Retinal pigment epithelial cell (primary cell): ENCODE measurements at regions not wholly inside any gene's neighbourhood (a gene's known extent, or its start where the extent isn't known, plus 50 kb on each side); places are given as distances from the start of the nearest gene placed in this dataset.
"Not testable (repeated sequence)": the region's sequence is repeated elsewhere in the genome, so short reads cannot be mapped to it uniquely, and the experiment has no call there.

Source experiments
- DNase-seq: peaks from one replicate; pipeline ENCODE4 v3.0.0-alpha.2; 2010; ENCODE audit warnings: low read depth
- H3K4me3 ChIP-seq: 2 replicates; pipeline ENCODE4 v1.5.1; 2011; ENCODE audit warnings: mild to moderate bottlenecking, low read length, control low read depth, moderate library complexity
- TF ChIP-seq, protein P1 (sequence below): conservative IDR thresholded peaks from 2 replicates; pipeline ENCODE4 v1.5.1; 2011; ENCODE audit warnings: low read depth, low read length, control low read depth, inconsistent platforms

- no peak overlapping the region for H3K4me3 ChIP-seq
- TF ChIP-seq, protein P1, sequence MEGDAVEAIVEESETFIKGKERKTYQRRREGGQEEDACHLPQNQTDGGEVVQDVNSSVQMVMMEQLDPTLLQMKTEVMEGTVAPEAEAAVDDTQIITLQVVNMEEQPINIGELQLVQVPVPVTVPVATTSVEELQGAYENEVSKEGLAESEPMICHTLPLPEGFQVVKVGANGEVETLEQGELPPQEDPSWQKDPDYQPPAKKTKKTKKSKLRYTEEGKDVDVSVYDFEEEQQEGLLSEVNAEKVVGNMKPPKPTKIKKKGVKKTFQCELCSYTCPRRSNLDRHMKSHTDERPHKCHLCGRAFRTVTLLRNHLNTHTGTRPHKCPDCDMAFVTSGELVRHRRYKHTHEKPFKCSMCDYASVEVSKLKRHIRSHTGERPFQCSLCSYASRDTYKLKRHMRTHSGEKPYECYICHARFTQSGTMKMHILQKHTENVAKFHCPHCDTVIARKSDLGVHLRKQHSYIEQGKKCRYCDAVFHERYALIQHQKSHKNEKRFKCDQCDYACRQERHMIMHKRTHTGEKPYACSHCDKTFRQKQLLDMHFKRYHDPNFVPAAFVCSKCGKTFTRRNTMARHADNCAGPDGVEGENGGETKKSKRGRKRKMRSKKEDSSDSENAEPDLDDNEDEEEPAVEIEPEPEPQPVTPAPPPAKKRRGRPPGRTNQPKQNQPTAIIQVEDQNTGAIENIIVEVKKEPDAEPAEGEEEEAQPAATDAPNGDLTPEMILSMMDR, result no peak
- no peak for DNase-seq
Measured at GRCh38 chr3:189419038-189419437, 212.2 kb upstream of the TP63 start.

DNA sequence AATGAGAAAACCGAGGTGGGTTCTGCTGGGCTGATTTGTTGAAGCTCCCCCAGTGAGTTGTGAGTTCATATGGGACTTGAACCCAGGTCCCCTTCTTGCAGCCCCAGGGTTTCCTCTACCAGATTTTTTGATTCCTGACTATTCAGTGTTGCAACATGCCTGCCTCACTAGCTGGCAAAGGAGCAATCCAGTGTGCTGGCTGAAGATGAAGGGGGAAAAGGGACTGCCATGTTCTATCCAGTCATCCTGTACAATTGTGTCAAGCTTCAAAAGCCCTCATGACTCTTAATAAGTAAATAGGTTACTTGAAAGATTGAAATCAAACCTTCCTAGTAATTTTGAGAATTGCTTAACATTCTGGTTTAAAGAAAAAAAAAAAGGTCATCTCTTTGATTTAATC, 211.5 kb upstream of the TP63 start:
- no peak overlapping the region for H3K4me3 ChIP-seq
- TF ChIP-seq, protein P1, result no peak
- DNase-seq, result no peak

DNA sequence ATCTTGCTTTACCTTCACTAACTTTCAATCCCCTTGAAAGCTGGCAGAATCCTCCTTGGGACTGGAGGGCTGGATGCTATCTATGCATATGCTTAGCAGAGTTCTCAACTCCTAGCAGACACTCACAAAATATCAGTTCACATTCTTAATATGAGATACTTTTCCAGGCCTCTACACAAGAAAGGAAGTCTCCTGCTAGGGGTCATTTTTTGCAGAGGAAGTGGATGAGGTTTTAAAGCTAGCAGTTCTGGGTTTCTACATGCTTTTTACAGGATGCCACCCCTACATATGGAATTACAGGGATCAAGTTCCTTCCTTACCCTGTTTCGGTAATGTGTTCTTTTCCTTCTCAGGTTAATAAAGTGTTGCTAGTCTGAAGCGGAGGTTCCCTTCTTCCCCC, 206.3 kb upstream of the TP63 start:
- DNase-seq, result no peak
- TF ChIP-seq, protein P1, result no peak
- H3K4me3 ChIP-seq, result no peak overlapping the region

DNA sequence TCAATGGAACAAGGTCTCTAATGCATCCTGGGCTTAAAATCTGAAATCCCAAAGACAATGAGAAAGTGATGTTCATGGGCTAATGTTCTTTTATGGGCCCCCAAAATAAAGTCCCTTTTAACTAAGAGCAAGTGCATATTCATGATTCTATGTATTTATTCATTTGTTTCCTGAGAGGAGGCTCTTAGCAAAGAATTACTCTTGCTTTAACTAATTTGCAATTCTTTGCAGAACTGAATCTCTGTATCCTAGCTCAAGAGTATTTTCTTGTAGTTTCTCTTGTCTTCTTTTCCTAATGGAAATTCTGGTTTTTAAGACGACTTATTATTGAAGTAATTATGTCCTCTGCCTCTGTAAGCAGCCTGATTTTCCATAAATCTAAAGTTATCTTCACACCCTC, 202.2 kb upstream of the TP63 start:
- no peak for DNase-seq
- H3K4me3 ChIP-seq, result no peak overlapping the region
- TF ChIP-seq, protein P1, result no peak

GRCh38 chr3:189430166-189430565, 201.0 kb upstream of the TP63 start:
- TF ChIP-seq, protein P1, result no peak
- H3K4me3 ChIP-seq, result no peak overlapping the region
- no peak for DNase-seq

- not testable (repeated sequence) for DNase-seq, H3K4me3 ChIP-seq
Measured at GRCh38 chr3:189442257-189442656, 188.9 kb upstream of the TP63 start.

DNA sequence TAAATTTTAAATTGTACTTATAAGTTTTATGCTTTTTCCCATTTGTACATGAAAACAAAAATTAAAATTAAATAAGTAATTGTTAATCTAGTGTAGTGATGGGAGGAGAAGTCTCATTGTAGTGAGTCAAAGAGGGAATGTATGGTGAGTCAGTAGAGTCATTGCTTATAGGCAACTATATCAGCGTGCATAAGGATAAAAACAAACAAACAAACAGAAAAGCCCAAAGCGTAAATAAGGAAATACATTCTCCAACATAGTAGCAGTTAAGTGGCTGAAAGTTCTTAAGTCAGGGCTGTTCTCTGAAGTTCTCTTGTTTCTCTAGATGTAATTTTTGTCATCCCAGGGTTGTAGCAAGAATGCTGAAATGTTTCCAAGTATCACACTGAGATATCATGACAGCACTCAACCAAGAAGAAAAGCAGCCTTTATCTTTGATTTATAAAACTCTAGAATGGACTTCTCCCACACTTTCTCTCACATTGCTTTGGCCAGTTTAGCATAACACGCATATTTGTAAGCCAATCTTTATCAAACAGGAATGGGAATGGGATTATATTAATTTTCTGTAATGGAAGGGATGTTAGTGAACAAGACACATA, 184.1 kb upstream of the TP63 start:
- no peak for DNase-seq
- H3K4me3 ChIP-seq, result no peak overlapping the region
- TF ChIP-seq, protein P1, result no peak

- TF ChIP-seq, protein P1, result no peak
- DNase-seq, result no peak
- H3K4me3 ChIP-seq, result no peak overlapping the region
Measured at GRCh38 chr3:189449084-189449483, 182.1 kb upstream of the TP63 start.
